HEK293 (cell line): ENCODE measurements at regions not wholly inside any gene's neighbourhood (a gene's known extent, or its start where the extent isn't known, plus 50 kb on each side); places are given as distances from the start of the nearest gene placed in this dataset.
A peak's percentile ranks its signal among the peaks of the same experiment; 100 is the strongest.

Source experiments
- CTCF ChIA-PET: fragments of 350-600 bp; formaldehyde crosslinking; extraction: SDS; loops from one replicate; lab custom pipeline; 2021; ENCODE audit warnings: antibody characterized with exemption; lab: Yijun Ruan, JAX
- POLR2A ChIA-PET: fragments of 300-600 bp; formaldehyde crosslinking; extraction: SDS; loops from one replicate; lab custom pipeline; 2020; ENCODE audit warnings: antibody characterized with exemption, inconsistent platforms; lab: Yijun Ruan, JAX
- H3K27ac ChIP-seq: fragments of 200-500 bp; sonication (Bioruptor generic); 2 replicates; pipeline ENCODE4 v1.5.1; 2014; ENCODE audit warnings: low read depth, low read length, control low read depth, inconsistent platforms; ENCODE audit errors: extremely low read depth
- H3K36me3 ChIP-seq, 2 experiments: fragments of 200-500 bp in 1 of 2; sonication (Bioruptor generic) in 1 of 2; 1 replicate in 1 of 2; 2 replicates in 1 of 2; pipeline ENCODE4 v1.5.1; 2014 to 2017; ENCODE audit warnings: inconsistent platforms in 2 of 2, low read length in 2 of 2; ENCODE audit not compliant: control insufficient read depth in 2 of 2, insufficient read depth in 1 of 2
- H3K4me1 ChIP-seq: fragments of 200-500 bp; sonication (Bioruptor generic); 2 replicates; pipeline ENCODE4 v1.5.1; 2014; ENCODE audit warnings: mild to moderate bottlenecking, low read length, inconsistent platforms; ENCODE audit not compliant: control insufficient read depth, insufficient read depth
- H3K4me3 ChIP-seq: 2 replicates; pipeline ENCODE4 v1.5.1; 2011; ENCODE audit warnings: low read depth, mild to moderate bottlenecking, control low read depth, low read length, moderate library complexity
- H3K9me3 ChIP-seq: fragments of 200-500 bp; sonication (Bioruptor generic); 2 replicates; pipeline ENCODE4 v1.5.1; 2014; ENCODE audit warnings: low read depth, low read length, inconsistent platforms; ENCODE audit not compliant: control insufficient read depth, insufficient read depth
- CTCF ChIP-seq: fragments of 450-650 bp; formaldehyde crosslinking; IDR thresholded peaks from 2 replicates; pipeline ENCODE4 v1.5.1; 2016; ENCODE audit warnings: missing biosample characterization, missing genetic modification characterization
- HOXD13 ChIP-seq: sonication (generic); formaldehyde crosslinking; IDR thresholded peaks from 2 replicates; pipeline ENCODE4 v1.8.0; 2022; ENCODE audit warnings: missing genetic modification reagents, borderline replicate concordance
- KLF10 ChIP-seq: fragments of 450-650 bp; IDR thresholded peaks from 2 replicates; pipeline ENCODE4 v1.5.1; 2018; ENCODE audit warnings: missing biosample characterization, mild to moderate bottlenecking, missing genetic modification characterization
- PRDM1 ChIP-seq: fragments of 450-650 bp; formaldehyde crosslinking; IDR thresholded peaks from 2 replicates; pipeline ENCODE4; 2016; ENCODE audit warnings: missing biosample characterization, missing genetic modification characterization
- SALL2 ChIP-seq: fragments of 450-650 bp; formaldehyde crosslinking; IDR thresholded peaks from 2 replicates; pipeline ENCODE4 v1.5.0; 2017; ENCODE audit warnings: missing biosample characterization, mild to moderate bottlenecking, missing genetic modification characterization, borderline replicate concordance
- SCRT1 ChIP-seq: fragments of 450-650 bp; formaldehyde crosslinking; IDR thresholded peaks from 2 replicates; pipeline ENCODE4 v1.5.1; 2016; ENCODE audit warnings: missing biosample characterization, missing genetic modification characterization, borderline replicate concordance
- SCRT2 ChIP-seq: fragments of 450-650 bp; formaldehyde crosslinking; IDR thresholded peaks from 2 replicates; pipeline ENCODE4 v1.5.1; 2016; ENCODE audit warnings: missing biosample characterization, missing genetic modification characterization
- ZBTB6 ChIP-seq: fragments of 450-650 bp; formaldehyde crosslinking; IDR thresholded peaks from 2 replicates; pipeline ENCODE4 v1.5.1; 2017; ENCODE audit warnings: missing biosample characterization, missing genetic modification characterization
- ZNF16 ChIP-seq: fragments of 450-650 bp; formaldehyde crosslinking; IDR thresholded peaks from 2 replicates; pipeline ENCODE4 v1.5.1; 2016; ENCODE audit warnings: low read depth, missing biosample characterization, missing genetic modification characterization
- ZNF169 ChIP-seq: fragments of 450-650 bp; formaldehyde crosslinking; IDR thresholded peaks from 2 replicates; pipeline ENCODE4 v1.5.1; 2016; ENCODE audit warnings: missing biosample characterization, missing genetic modification characterization
- ZNF2 ChIP-seq: fragments of 450-650 bp; formaldehyde crosslinking; IDR thresholded peaks from 2 replicates; pipeline ENCODE4 v1.5.1; 2016; ENCODE audit warnings: missing biosample characterization, missing genetic modification characterization
- ZNF280D ChIP-seq: fragments of 450-650 bp; formaldehyde crosslinking; IDR thresholded peaks from 2 replicates; pipeline ENCODE4 v1.5.1; 2016; ENCODE audit warnings: missing biosample characterization, missing genetic modification characterization
- ZNF311 ChIP-seq: fragments of 450-650 bp; formaldehyde crosslinking; IDR thresholded peaks from 2 replicates; pipeline ENCODE4 v1.5.1; 2017; ENCODE audit warnings: missing biosample characterization, missing genetic modification characterization, borderline replicate concordance
- ZNF362 ChIP-seq: fragments of 450-650 bp; formaldehyde crosslinking; IDR thresholded peaks from 2 replicates; pipeline ENCODE4 v1.5.1; 2016; ENCODE audit warnings: missing biosample characterization, missing genetic modification characterization
- ZNF391 ChIP-seq: fragments of 450-650 bp; formaldehyde crosslinking; IDR thresholded peaks from 2 replicates; pipeline ENCODE4 v1.5.1; 2016; ENCODE audit warnings: low read depth, missing biosample characterization, missing genetic modification characterization, borderline replicate concordance
- ZNF426 ChIP-seq: fragments of 450-650 bp; formaldehyde crosslinking; IDR thresholded peaks from 2 replicates; pipeline ENCODE4 v1.5.1; 2017; ENCODE audit warnings: missing biosample characterization, missing genetic modification characterization, mild to moderate bottlenecking, inconsistent platforms, moderate library complexity
- ZNF48 ChIP-seq: fragments of 450-650 bp; formaldehyde crosslinking; IDR thresholded peaks from 2 replicates; pipeline ENCODE4 v1.5.1; 2016; ENCODE audit warnings: missing biosample characterization, missing genetic modification characterization
- ZNF555 ChIP-seq: fragments of 450-650 bp; formaldehyde crosslinking; conservative IDR thresholded peaks from 2 replicates; pipeline ENCODE4 v1.5.1; 2017; ENCODE audit warnings: missing biosample characterization, mild to moderate bottlenecking, missing genetic modification characterization, inconsistent platforms
- ZNF654 ChIP-seq: fragments of 450-650 bp; formaldehyde crosslinking; IDR thresholded peaks from 2 replicates; pipeline ENCODE4 v1.5.1; 2016; ENCODE audit warnings: low read depth, missing biosample characterization, missing genetic modification characterization
- ZNF660 ChIP-seq: fragments of 450-650 bp; IDR thresholded peaks from 2 replicates; pipeline ENCODE4 v1.5.1; 2018; ENCODE audit warnings: missing biosample characterization, mild to moderate bottlenecking, missing genetic modification characterization

- Histone ChIP-seq H3K4me1 (no peaks in the 10 kb centered on the region), H3K4me3 (no peak overlapping the region), H3K9me3 (no peaks in the 10 kb centered on the region), H3K36me3 (no peaks in the 10 kb centered on the region), H3K27ac (no peak overlapping the region)
- POLR2A ChIA-PET = no interaction called here
- CTCF ChIA-PET = interaction anchor here (0.6 to 2.7 kb wide), 13 partner anchors 10 to 957 kb away, joined by 3 to 15 read pairs (median 3); no protein-coding TSS in a partner anchor
- TF ChIP-seq KLF10 = 0 out of 2 replicates have a peak, but pooled peaks have one; percentile 35
- TF ChIP-seq HOXD13 (CRISPR knock-in tag) = no peak
- no peak for TF ChIP-seq ZNF555
- TF ChIP-seq ZNF660 (tag by site-specific recombination) = 0 out of 2 replicates have a peak, but pooled peaks have one; percentile 35
- TF ChIP-seq ZNF16 (tag by site-specific recombination) = no peak
- no peak for TF ChIP-seq ZNF48 (tag by site-specific recombination)
- no peak for TF ChIP-seq ZNF311 (tag by site-specific recombination)
- no peak for TF ChIP-seq ZNF426 (tag by site-specific recombination)
- TF ChIP-seq CTCF (tag by site-specific recombination) = peak; percentile 83
- peak; percentile 81 for TF ChIP-seq ZNF2 (tag by site-specific recombination)
- TF ChIP-seq SCRT1 (tag by site-specific recombination) = peak; percentile 60; the same call in 1 of the 2 replicates
- TF ChIP-seq ZNF280D (tag by site-specific recombination) = no peak
- TF ChIP-seq ZNF654 = peak; percentile 89
- 0 out of 2 replicates have a peak, but pooled peaks have one; percentile 43 for TF ChIP-seq ZNF362 (tag by site-specific recombination)
- TF ChIP-seq ZNF391 = no peak
- TF ChIP-seq SALL2 (tag by site-specific recombination) = no peak
- TF ChIP-seq SCRT2 = peak; percentile 73
- TF ChIP-seq ZNF169 (tag by site-specific recombination) = no peak
- no peak for TF ChIP-seq ZBTB6
- TF ChIP-seq PRDM1 (tag by site-specific recombination) = peak; percentile 60
These were observed 59.4 kb upstream of the ASB17 start for GRCh38 chr1:75991497-75992114.
